Mesothelial cell of epicardium (in vitro differentiated cells): ENCODE measurements at regions not wholly inside any gene's neighbourhood (a gene's known extent, or its start where the extent isn't known, plus 50 kb on each side); places are given as distances from the start of the nearest gene placed in this dataset.

Source experiments
- DNase-seq, 2 experiments: peaks; one replicate each; pipeline ENCODE4 v3.0.0; 2021; ENCODE audit warnings: low spot score in 2 of 2; ENCODE audit not compliant: unreplicated experiment in 2 of 2
- H3K27ac Mint-ChIP-seq: 2 replicates; pipeline ENCODE4 v1.8.0; 2021; ENCODE audit warnings: mixed read lengths
- H3K27me3 Mint-ChIP-seq: 2 replicates; pipeline ENCODE4 v1.8.0; 2021; ENCODE audit warnings: low read depth, mixed read lengths
- H3K36me3 Mint-ChIP-seq: 2 replicates; pipeline ENCODE4 v1.8.0; 2021; ENCODE audit warnings: mixed read lengths
- H3K4me1 Mint-ChIP-seq: 2 replicates; pipeline ENCODE4 v1.8.0; 2021; ENCODE audit warnings: mixed read lengths
- H3K4me3 Mint-ChIP-seq: 2 replicates; pipeline ENCODE4 v1.8.0; 2021; ENCODE audit warnings: mild to moderate bottlenecking, moderate library complexity, mixed read lengths
- H3K9me3 Mint-ChIP-seq: 2 replicates; pipeline ENCODE4 v1.8.0; 2021; ENCODE audit warnings: mixed read lengths
- TF ChIP-seq, protein P1 (sequence below): fragments of 200-600 bp; sonication (generic); IDR thresholded peaks from one replicate; pipeline ENCODE4 v1.5.0; 2021; ENCODE audit warnings: antibody characterized with exemption; ENCODE audit not compliant: unreplicated experiment

DNA sequence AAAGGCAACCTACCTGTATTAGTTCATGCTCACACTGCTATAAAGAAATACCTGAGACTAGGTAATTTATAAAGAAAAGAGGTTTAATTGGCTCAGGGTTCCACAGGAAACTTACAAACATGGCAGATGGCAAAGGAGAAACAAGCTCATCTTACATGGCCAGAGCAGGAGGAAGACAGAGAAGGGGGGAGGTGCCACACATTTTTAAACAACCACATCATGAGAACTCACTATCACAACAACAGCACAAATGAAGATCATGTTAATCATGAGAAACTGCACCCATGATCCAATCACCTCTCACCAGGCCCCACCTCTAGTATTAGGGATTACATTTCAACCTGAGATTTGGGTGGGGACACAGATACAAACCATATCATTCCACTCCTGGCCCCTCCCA lies 90.6 kb upstream of the KCTD3 start:
- H3K36me3 Mint-ChIP-seq = peaks cover 4% of the 10 kb centered on the region
- H3K27me3 Mint-ChIP-seq = no peaks in the 10 kb centered on the region
- H3K4me3 Mint-ChIP-seq = no peak overlapping the region
- TF ChIP-seq, protein P1, sequence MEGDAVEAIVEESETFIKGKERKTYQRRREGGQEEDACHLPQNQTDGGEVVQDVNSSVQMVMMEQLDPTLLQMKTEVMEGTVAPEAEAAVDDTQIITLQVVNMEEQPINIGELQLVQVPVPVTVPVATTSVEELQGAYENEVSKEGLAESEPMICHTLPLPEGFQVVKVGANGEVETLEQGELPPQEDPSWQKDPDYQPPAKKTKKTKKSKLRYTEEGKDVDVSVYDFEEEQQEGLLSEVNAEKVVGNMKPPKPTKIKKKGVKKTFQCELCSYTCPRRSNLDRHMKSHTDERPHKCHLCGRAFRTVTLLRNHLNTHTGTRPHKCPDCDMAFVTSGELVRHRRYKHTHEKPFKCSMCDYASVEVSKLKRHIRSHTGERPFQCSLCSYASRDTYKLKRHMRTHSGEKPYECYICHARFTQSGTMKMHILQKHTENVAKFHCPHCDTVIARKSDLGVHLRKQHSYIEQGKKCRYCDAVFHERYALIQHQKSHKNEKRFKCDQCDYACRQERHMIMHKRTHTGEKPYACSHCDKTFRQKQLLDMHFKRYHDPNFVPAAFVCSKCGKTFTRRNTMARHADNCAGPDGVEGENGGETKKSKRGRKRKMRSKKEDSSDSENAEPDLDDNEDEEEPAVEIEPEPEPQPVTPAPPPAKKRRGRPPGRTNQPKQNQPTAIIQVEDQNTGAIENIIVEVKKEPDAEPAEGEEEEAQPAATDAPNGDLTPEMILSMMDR = no peak
- H3K27ac Mint-ChIP-seq = peak overlapping the region; percentile 31
- peaks cover 17% of the 10 kb centered on the region for H3K4me1 Mint-ChIP-seq
- H3K9me3 Mint-ChIP-seq = peaks cover 25% of the 10 kb centered on the region
- DNase-seq = no peak

DNA sequence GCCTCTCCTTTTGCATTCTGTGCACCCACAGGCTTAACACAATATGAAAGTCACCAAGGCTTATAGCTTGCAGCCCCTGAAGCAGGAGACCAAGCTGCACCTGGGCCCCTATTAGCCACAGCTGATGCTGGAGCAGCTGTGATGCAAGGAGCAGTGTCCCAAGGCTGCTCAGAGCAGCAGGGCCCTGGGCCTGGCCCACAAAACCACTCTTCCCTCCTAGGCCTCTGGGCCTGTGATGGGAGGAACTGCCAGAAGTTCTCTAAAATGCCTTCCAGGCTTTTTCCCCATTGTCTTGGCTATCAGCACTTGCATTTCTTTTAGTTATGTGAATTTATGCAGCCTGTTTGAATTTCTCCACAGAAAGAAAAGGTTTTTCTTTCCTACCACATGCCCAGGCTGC lies 89.5 kb upstream of the KCTD3 start:
- H3K27me3 Mint-ChIP-seq = no peaks in the 10 kb centered on the region
- peaks cover 25% of the 10 kb centered on the region for H3K9me3 Mint-ChIP-seq
- peaks cover 4% of the 10 kb centered on the region for H3K36me3 Mint-ChIP-seq
- TF ChIP-seq, protein P1 = no peak
- no peak overlapping the region for H3K27ac Mint-ChIP-seq
- peaks cover 20% of the 10 kb centered on the region for H3K4me1 Mint-ChIP-seq
- no peak overlapping the region for H3K4me3 Mint-ChIP-seq
- no peak for DNase-seq

DNA sequence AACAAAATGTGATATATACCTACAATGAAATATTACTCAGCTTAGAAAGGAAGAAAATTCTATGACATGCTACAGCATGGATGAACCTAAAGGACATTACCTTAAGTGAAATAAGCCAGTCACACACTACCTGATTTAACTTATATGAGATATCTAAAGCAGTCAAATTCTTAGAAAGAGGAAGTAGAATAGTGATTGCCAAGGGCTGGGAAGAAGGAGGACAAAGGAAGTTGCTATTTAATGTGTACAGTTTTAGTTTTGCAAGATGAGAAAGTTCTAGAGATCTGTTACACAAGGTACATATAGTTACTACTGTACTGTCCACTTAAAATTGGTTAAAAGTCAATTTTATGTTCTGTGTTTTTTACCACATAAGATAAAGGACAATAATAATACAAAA lies 87.5 kb upstream of the KCTD3 start:
- TF ChIP-seq, protein P1 = no peak

DNA sequence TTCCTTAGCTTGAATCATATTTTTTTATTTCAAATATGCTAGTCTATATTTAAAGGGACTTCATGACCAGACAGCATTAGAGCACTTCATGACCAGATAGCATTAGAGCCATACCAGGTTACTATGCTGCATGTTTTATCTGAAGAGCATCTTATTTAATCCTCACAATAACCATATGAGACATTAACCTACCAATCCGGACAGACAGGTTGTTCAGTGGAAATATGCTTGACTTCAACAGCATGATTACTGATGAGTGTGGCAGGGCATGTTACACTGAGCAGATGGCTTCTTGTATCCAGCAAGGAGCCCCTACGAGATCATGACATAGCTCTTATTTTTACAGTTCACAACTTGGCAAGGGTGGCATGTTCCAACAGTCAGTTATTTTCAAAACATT lies 85.0 kb upstream of the KCTD3 start:
- DNase-seq = no peak
- no peaks in the 10 kb centered on the region for H3K36me3 Mint-ChIP-seq
- H3K27me3 Mint-ChIP-seq = no peaks in the 10 kb centered on the region
- no peak overlapping the region for H3K4me3 Mint-ChIP-seq
- no peak overlapping the region for H3K27ac Mint-ChIP-seq
- TF ChIP-seq, protein P1 = no peak
- H3K9me3 Mint-ChIP-seq = peaks cover 17% of the 10 kb centered on the region
- peaks cover 29% of the 10 kb centered on the region for H3K4me1 Mint-ChIP-seq

More for the DNA sequence above, 87.5 kb upstream of the KCTD3 start:
- Mint-ChIP-seq H3K36me3 (peaks cover 4% of the 10 kb centered on the region), H3K27me3 (no peaks in the 10 kb centered on the region), H3K4me1 (peaks cover 31% of the 10 kb centered on the region), H3K4me3 (no peak overlapping the region), H3K27ac (no peak overlapping the region), H3K9me3 (peaks cover 25% of the 10 kb centered on the region)
- no peak for DNase-seq

DNA sequence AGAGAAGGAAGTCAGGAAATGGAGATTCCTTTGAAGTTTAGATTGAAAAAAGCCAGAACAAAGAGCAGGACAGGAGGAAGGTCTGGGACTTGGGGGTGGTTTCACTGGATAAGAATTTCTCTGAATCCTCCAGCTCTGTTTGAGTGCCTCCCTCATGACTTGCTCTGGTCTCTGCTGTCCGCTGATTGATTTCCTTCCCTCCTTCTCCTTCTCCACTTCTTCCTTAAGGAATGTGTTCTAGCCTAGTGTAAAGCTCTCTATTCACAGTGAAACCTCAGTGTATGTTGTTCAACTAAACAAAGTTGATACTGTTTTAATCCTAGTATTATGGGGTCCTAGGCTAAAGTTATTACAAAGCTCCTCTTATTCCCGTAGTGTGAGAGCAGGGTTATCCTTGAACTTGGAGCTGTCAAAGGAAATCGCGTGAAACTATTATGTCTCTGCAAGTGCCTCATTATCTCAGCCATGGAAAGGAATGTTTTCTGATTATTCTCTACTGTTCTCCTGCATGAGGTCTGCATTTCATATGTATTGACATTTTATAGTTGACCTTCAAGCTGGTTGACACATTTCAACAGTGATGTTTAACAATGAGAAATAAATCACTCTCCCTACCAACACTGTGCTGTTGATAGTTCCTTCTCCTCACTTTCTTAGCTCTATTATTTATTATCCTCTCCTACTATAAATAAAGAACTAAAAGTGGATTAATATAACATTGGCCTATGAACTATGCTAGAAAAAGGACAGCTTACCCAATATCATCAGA lies 82.7 kb upstream of the KCTD3 start:
- Mint-ChIP-seq H3K36me3 (no peaks in the 10 kb centered on the region), H3K27me3 (no peaks in the 10 kb centered on the region), H3K4me1 (peaks cover 29% of the 10 kb centered on the region), H3K9me3 (peaks cover 12% of the 10 kb centered on the region), H3K4me3 (no peak overlapping the region), H3K27ac (peak overlapping the region; percentile 58)
- DNase-seq = no peak
- TF ChIP-seq, protein P1 = no peak
